ENCODE measurements at regions not wholly inside any gene's neighbourhood (a gene's known extent, or its start where the extent isn't known, plus 50 kb on each side); places are given as distances from the start of the nearest gene placed in this dataset.

GRCh38 chr3:94612631-94613030 lies 549.8 kb downstream of the NSUN3 start (continued):
- TF ChIP-seq NR2C1 (IDR thresholded peaks at IDR 0.05) (no peak), NR2C1 (tag; IDR thresholded peaks at IDR 0.05) (no peak)

GRCh38 chr3:94614192-94614591 lies 551.3 kb downstream of the NSUN3 start:
- Histone ChIP-seq H3K4me3 (no peak overlapping the region), H3K4me2 (ENCODE audit: insufficient read depth, low read length) (no peak overlapping the region), H4K20me1 (replicated peaks; ENCODE audit: control insufficient read depth, insufficient read depth, low read length) (no peaks in the 10 kb centered on the region), H3K9me3 (replicated peaks; ENCODE audit: control insufficient read depth, insufficient read depth, low read depth, low read length) (no peaks in the 10 kb centered on the region), H3K36me3 (ENCODE audit: control insufficient read depth, insufficient read depth, low read length) (no peaks in the 10 kb centered on the region), H3K4me1 (replicated peaks in 1 of 2; ENCODE audit: control insufficient read depth in 2 of 2, insufficient read depth in 2 of 2, low read length in 2 of 2) (no peaks in the 10 kb centered on the region), H3K79me2 (ENCODE audit: control insufficient read depth, insufficient read depth, low read length) (no peaks in the 10 kb centered on the region), H3K27ac (ENCODE audit: extremely low read depth, low read depth, low read length) (no peak overlapping the region), H2AFZ (ENCODE audit: low read depth, low read length) (no peak overlapping the region), H3K27me3 (ENCODE audit: control insufficient read depth in 2 of 2, insufficient read depth in 2 of 2, low read length in 2 of 2) (no peaks in the 10 kb centered on the region), H3K9ac (ENCODE audit: insufficient read depth in 1 of 2, low read depth in 2 of 2, low read length in 2 of 2) (no peak overlapping the region), H3K9me1 (ENCODE audit: control insufficient read depth, insufficient read depth, low read length) (no peaks in the 10 kb centered on the region)
- DNase-seq (ENCODE audit: extremely low read depth in 1 of 4, low spot score in 3 of 4) (no peak), ATAC-seq (no peak), FAIRE-seq (no peak)
- POLR2A ChIA-PET: no interaction called here
- WGBS (ENCODE audit: insufficient coverage, low coverage, missing lambda C conversion rate): 0% methylated on average over 4 of the region's 4 CpGs
- no peak for TF ChIP-seq NKRF (IDR thresholded peaks at IDR 0.05; ENCODE audit: borderline replicate concordance)
- no peak for TF ChIP-seq ZNF79 (CRISPR knock-in tag; IDR thresholded peaks at IDR 0.05; ENCODE audit: low read depth)
- TF ChIP-seq PATZ1 (CRISPR knock-in tag; IDR thresholded peaks at IDR 0.05; ENCODE audit: borderline replicate concordance): no peak
- intact Hi-C loops (cut with micrococcal nuclease): no loop called here
- in situ Hi-C loops (cut with MboI): no loop called here
- no TSS peak for BruUV-seq (replicated peaks)
- CTCF ChIA-PET (ENCODE audit: low intra/inter-chr PET ratio): no interaction called here

Measured in K562 (cell line).